K562 (cell line): ENCODE measurements at regions not wholly inside any gene's neighbourhood (a gene's known extent, or its start where the extent isn't known, plus 50 kb on each side); places are given as distances from the start of the nearest gene placed in this dataset.

Experiments
- CHD1 ChIP-seq: fragments of 200-600 bp; sonication (generic); IDR thresholded peaks from one replicate; pipeline ENCODE4 v1.6.1; 2012; ENCODE audit warnings: mild to moderate bottlenecking, moderate library complexity, low read length, inconsistent platforms
- CTCF ChIP-seq, 3 experiments: IDR thresholded peaks in 2 of 3; conservative IDR thresholded peaks in 1 of 3; 2 replicates each; pipeline ENCODE4 v1.5.1; 2011 to 2012; ENCODE audit warnings: low read length in 3 of 3, mild to moderate bottlenecking in 3 of 3, control low read depth in 2 of 3, improper control_type of control experiment in 1 of 3, inconsistent platforms in 1 of 3, low read depth in 1 of 3, mixed read lengths in 1 of 3, moderate library complexity in 1 of 3; ENCODE audit not compliant: insufficient read depth in 2 of 3
- HDAC1 ChIP-seq, 2 experiments: fragments of 450-650 bp; IDR thresholded peaks; 2 replicates each; pipeline ENCODE4 v1.6.1; 2016 to 2017; ENCODE audit warnings: inconsistent platforms in 1 of 2, mild to moderate bottlenecking in 1 of 2, moderate library complexity in 1 of 2
- HMG20A ChIP-seq: fragments of 450-650 bp; formaldehyde crosslinking; conservative IDR thresholded peaks from 2 replicates; pipeline ENCODE4 v1.4.0; 2020; ENCODE audit warnings: mild to moderate bottlenecking, mixed read lengths
- TCFL5 ChIP-seq: fragments of 250-450 bp; sonication (Bioruptor Pico); conservative IDR thresholded peaks from 2 replicates; pipeline ENCODE4 v1.6.1; 2021; ENCODE audit warnings: mild to moderate bottlenecking, moderate library complexity, matching md5 sums
- TF ChIP-seq, protein P1 (sequence below), 2 experiments: fragments of 450-650 bp; formaldehyde crosslinking in 1 of 2; IDR thresholded peaks; 2 replicates each; pipeline versions ENCODE4 v1.4.0 to v1.6.1; 2014 to 2020; ENCODE audit warnings: mild to moderate bottlenecking in 2 of 2, borderline replicate concordance in 1 of 2, low read depth in 1 of 2
- TF ChIP-seq, protein P2 (sequence below): fragments of 450-650 bp; IDR thresholded peaks from 2 replicates; pipeline ENCODE4 v1.6.1; 2016; ENCODE audit warnings: missing biosample characterization, missing genetic modification characterization

- TF ChIP-seq, protein P1, sequence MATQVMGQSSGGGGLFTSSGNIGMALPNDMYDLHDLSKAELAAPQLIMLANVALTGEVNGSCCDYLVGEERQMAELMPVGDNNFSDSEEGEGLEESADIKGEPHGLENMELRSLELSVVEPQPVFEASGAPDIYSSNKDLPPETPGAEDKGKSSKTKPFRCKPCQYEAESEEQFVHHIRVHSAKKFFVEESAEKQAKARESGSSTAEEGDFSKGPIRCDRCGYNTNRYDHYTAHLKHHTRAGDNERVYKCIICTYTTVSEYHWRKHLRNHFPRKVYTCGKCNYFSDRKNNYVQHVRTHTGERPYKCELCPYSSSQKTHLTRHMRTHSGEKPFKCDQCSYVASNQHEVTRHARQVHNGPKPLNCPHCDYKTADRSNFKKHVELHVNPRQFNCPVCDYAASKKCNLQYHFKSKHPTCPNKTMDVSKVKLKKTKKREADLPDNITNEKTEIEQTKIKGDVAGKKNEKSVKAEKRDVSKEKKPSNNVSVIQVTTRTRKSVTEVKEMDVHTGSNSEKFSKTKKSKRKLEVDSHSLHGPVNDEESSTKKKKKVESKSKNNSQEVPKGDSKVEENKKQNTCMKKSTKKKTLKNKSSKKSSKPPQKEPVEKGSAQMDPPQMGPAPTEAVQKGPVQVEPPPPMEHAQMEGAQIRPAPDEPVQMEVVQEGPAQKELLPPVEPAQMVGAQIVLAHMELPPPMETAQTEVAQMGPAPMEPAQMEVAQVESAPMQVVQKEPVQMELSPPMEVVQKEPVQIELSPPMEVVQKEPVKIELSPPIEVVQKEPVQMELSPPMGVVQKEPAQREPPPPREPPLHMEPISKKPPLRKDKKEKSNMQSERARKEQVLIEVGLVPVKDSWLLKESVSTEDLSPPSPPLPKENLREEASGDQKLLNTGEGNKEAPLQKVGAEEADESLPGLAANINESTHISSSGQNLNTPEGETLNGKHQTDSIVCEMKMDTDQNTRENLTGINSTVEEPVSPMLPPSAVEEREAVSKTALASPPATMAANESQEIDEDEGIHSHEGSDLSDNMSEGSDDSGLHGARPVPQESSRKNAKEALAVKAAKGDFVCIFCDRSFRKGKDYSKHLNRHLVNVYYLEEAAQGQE (IDR thresholded peaks at IDR 0.05; ENCODE audit: borderline replicate concordance): peak; percentile 40; the same call in 1 of the 2 replicates
- TF ChIP-seq, protein P1 (CRISPR knock-in tag; IDR thresholded peaks at IDR 0.05; ENCODE audit: low read depth): no peak
- TF ChIP-seq HMG20A (CRISPR knock-in tag) (no peak), TCFL5 (CRISPR knock-in tag) (no peak), HDAC1 (IDR thresholded peaks at IDR 0.05) (no peak), CHD1 (no peak), CTCF (IDR thresholded peaks at IDR 0.05 in 2 of 3, conservative IDR thresholded peaks at IDR 0.05 in 1 of 3; ENCODE audit: insufficient read depth in 2 of 3, low read depth in 1 of 3, low read length in 3 of 3) (peak; percentile 40 to 47 (median 42); a peak in 5 of 6 replicates)
- TF ChIP-seq, protein P2, sequence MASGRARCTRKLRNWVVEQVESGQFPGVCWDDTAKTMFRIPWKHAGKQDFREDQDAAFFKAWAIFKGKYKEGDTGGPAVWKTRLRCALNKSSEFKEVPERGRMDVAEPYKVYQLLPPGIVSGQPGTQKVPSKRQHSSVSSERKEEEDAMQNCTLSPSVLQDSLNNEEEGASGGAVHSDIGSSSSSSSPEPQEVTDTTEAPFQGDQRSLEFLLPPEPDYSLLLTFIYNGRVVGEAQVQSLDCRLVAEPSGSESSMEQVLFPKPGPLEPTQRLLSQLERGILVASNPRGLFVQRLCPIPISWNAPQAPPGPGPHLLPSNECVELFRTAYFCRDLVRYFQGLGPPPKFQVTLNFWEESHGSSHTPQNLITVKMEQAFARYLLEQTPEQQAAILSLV (tag): no peak
These were observed 201.1 kb upstream of the BCOR start (continued) for GRCh38 chrX:40298572-40299479.
